ENCODE measurements at regions not wholly inside any gene's neighbourhood (a gene's known extent, or its start where the extent isn't known, plus 50 kb on each side); places are given as distances from the start of the nearest gene placed in this dataset.

DNA sequence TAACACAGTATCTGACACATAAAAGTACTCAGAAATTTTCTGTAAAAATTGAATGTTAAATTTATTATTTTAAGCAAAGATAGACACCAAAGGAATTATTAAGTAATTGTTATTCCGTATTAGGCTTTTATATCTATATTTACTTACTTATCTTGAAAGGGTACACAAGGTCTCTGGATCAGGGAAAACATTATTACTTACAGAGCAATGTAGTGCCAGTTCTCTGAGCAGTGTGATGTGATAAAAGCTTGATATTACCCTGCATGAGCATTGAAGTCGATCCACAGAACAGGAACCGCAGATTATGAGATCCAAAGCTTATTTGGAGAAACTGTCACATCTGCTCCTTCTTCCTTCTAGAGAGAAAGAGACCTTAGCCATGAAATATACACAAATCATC lies 637.9 kb upstream of the RGS18 start:
- Histone ChIP-seq H3K9me3 (replicated peaks; ENCODE audit: control insufficient read depth, insufficient read depth, low read depth, low read length) (no peaks in the 10 kb centered on the region), H4K20me1 (replicated peaks; ENCODE audit: control insufficient read depth, insufficient read depth, low read length) (no peaks in the 10 kb centered on the region), H3K9ac (ENCODE audit: insufficient read depth in 1 of 2, low read depth in 2 of 2, low read length in 2 of 2) (no peak overlapping the region), H3K4me2 (ENCODE audit: insufficient read depth, low read length) (no peak overlapping the region), H3K4me1 (replicated peaks in 1 of 2; ENCODE audit: control insufficient read depth in 2 of 2, insufficient read depth in 2 of 2, low read length in 2 of 2) (no peaks in the 10 kb centered on the region; a peak in 1 of 5 replicates), H3K27ac (ENCODE audit: extremely low read depth, low read depth, low read length) (no peak overlapping the region), H2AFZ (ENCODE audit: low read depth, low read length) (peak overlapping the region; percentile 58; the same call in 1 of the 2 replicates), H3K79me2 (ENCODE audit: control insufficient read depth, insufficient read depth, low read length) (no peaks in the 10 kb centered on the region), H3K27me3 (ENCODE audit: control insufficient read depth in 2 of 2, insufficient read depth in 2 of 2, low read length in 2 of 2) (no peaks in the 10 kb centered on the region), H3K9me1 (ENCODE audit: control insufficient read depth, insufficient read depth, low read length) (no peaks in the 10 kb centered on the region), H3K36me3 (ENCODE audit: control insufficient read depth, insufficient read depth, low read length) (no peaks in the 10 kb centered on the region), H3K4me3 (no peak overlapping the region)
- POLR2A ChIA-PET, result no interaction called here
- FAIRE-seq (no peak), DNase-seq (ENCODE audit: extremely low read depth in 1 of 4, low spot score in 3 of 4) (no peak), ATAC-seq (no peak)
- 2% methylated on average over 3 of the region's 3 CpGs for WGBS (ENCODE audit: insufficient coverage, low coverage, missing lambda C conversion rate)
- BruUV-seq (replicated peaks), result no TSS peak
- in situ Hi-C loops (cut with MboI), result no loop called here
- CTCF ChIA-PET (ENCODE audit: low intra/inter-chr PET ratio), result no interaction called here
- intact Hi-C loops (cut with micrococcal nuclease), result no loop called here
- TF ChIP-seq PHTF2 (CRISPR knock-in tag; IDR thresholded peaks at IDR 0.05) (no peak), ZNF436 (CRISPR knock-in tag; IDR thresholded peaks at IDR 0.05) (no peak), BDP1 (IDR thresholded peaks at IDR 0.05; ENCODE audit: insufficient read depth, insufficient read length) (no peak), ZNF561 (CRISPR knock-in tag; conservative IDR thresholded peaks at IDR 0.05) (no peak), RBM34 (IDR thresholded peaks at IDR 0.05; ENCODE audit: borderline replicate concordance, insufficient read depth, low read length) (no peak), DNMT1 (IDR thresholded peaks at IDR 0.05) (no peak), HNRNPLL (IDR thresholded peaks at IDR 0.05; ENCODE audit: low read depth, low read length, poor library complexity, severe bottlenecking) (no peak), EP300 (IDR thresholded peaks at IDR 0.05; ENCODE audit: low read length) (no peak), HDAC3 (IDR thresholded peaks at IDR 0.05; ENCODE audit: borderline replicate concordance, partially characterized antibody) (no peak)
- TF ChIP-seq, protein P1, sequence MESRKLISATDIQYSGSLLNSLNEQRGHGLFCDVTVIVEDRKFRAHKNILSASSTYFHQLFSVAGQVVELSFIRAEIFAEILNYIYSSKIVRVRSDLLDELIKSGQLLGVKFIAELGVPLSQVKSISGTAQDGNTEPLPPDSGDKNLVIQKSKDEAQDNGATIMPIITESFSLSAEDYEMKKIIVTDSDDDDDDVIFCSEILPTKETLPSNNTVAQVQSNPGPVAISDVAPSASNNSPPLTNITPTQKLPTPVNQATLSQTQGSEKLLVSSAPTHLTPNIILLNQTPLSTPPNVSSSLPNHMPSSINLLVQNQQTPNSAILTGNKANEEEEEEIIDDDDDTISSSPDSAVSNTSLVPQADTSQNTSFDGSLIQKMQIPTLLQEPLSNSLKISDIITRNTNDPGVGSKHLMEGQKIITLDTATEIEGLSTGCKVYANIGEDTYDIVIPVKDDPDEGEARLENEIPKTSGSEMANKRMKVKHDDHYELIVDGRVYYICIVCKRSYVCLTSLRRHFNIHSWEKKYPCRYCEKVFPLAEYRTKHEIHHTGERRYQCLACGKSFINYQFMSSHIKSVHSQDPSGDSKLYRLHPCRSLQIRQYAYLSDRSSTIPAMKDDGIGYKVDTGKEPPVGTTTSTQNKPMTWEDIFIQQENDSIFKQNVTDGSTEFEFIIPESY (CRISPR knock-in tag; IDR thresholded peaks at IDR 0.05), result no peak
- TF ChIP-seq, protein P2, sequence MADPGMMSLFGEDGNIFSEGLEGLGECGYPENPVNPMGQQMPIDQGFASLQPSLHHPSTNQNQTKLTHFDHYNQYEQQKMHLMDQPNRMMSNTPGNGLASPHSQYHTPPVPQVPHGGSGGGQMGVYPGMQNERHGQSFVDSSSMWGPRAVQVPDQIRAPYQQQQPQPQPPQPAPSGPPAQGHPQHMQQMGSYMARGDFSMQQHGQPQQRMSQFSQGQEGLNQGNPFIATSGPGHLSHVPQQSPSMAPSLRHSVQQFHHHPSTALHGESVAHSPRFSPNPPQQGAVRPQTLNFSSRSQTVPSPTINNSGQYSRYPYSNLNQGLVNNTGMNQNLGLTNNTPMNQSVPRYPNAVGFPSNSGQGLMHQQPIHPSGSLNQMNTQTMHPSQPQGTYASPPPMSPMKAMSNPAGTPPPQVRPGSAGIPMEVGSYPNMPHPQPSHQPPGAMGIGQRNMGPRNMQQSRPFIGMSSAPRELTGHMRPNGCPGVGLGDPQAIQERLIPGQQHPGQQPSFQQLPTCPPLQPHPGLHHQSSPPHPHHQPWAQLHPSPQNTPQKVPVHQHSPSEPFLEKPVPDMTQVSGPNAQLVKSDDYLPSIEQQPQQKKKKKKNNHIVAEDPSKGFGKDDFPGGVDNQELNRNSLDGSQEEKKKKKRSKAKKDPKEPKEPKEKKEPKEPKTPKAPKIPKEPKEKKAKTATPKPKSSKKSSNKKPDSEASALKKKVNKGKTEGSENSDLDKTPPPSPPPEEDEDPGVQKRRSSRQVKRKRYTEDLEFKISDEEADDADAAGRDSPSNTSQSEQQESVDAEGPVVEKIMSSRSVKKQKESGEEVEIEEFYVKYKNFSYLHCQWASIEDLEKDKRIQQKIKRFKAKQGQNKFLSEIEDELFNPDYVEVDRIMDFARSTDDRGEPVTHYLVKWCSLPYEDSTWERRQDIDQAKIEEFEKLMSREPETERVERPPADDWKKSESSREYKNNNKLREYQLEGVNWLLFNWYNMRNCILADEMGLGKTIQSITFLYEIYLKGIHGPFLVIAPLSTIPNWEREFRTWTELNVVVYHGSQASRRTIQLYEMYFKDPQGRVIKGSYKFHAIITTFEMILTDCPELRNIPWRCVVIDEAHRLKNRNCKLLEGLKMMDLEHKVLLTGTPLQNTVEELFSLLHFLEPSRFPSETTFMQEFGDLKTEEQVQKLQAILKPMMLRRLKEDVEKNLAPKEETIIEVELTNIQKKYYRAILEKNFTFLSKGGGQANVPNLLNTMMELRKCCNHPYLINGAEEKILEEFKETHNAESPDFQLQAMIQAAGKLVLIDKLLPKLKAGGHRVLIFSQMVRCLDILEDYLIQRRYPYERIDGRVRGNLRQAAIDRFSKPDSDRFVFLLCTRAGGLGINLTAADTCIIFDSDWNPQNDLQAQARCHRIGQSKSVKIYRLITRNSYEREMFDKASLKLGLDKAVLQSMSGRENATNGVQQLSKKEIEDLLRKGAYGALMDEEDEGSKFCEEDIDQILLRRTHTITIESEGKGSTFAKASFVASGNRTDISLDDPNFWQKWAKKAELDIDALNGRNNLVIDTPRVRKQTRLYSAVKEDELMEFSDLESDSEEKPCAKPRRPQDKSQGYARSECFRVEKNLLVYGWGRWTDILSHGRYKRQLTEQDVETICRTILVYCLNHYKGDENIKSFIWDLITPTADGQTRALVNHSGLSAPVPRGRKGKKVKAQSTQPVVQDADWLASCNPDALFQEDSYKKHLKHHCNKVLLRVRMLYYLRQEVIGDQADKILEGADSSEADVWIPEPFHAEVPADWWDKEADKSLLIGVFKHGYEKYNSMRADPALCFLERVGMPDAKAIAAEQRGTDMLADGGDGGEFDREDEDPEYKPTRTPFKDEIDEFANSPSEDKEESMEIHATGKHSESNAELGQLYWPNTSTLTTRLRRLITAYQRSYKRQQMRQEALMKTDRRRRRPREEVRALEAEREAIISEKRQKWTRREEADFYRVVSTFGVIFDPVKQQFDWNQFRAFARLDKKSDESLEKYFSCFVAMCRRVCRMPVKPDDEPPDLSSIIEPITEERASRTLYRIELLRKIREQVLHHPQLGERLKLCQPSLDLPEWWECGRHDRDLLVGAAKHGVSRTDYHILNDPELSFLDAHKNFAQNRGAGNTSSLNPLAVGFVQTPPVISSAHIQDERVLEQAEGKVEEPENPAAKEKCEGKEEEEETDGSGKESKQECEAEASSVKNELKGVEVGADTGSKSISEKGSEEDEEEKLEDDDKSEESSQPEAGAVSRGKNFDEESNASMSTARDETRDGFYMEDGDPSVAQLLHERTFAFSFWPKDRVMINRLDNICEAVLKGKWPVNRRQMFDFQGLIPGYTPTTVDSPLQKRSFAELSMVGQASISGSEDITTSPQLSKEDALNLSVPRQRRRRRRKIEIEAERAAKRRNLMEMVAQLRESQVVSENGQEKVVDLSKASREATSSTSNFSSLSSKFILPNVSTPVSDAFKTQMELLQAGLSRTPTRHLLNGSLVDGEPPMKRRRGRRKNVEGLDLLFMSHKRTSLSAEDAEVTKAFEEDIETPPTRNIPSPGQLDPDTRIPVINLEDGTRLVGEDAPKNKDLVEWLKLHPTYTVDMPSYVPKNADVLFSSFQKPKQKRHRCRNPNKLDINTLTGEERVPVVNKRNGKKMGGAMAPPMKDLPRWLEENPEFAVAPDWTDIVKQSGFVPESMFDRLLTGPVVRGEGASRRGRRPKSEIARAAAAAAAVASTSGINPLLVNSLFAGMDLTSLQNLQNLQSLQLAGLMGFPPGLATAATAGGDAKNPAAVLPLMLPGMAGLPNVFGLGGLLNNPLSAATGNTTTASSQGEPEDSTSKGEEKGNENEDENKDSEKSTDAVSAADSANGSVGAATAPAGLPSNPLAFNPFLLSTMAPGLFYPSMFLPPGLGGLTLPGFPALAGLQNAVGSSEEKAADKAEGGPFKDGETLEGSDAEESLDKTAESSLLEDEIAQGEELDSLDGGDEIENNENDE (IDR thresholded peaks at IDR 0.05; ENCODE audit: low read depth, low read length), result no peak
